T1000 (cell line): ENCODE measurements at regions not wholly inside any gene's neighbourhood (a gene's known extent, or its start where the extent isn't known, plus 50 kb on each side); places are given as distances from the start of the nearest gene placed in this dataset.

Experiments used
- DNase-seq: peaks from one replicate; lab custom pipeline; 2025; ENCODE audit warnings: mixed read lengths; lab: John Stamatoyannopoulos, UW

DNA sequence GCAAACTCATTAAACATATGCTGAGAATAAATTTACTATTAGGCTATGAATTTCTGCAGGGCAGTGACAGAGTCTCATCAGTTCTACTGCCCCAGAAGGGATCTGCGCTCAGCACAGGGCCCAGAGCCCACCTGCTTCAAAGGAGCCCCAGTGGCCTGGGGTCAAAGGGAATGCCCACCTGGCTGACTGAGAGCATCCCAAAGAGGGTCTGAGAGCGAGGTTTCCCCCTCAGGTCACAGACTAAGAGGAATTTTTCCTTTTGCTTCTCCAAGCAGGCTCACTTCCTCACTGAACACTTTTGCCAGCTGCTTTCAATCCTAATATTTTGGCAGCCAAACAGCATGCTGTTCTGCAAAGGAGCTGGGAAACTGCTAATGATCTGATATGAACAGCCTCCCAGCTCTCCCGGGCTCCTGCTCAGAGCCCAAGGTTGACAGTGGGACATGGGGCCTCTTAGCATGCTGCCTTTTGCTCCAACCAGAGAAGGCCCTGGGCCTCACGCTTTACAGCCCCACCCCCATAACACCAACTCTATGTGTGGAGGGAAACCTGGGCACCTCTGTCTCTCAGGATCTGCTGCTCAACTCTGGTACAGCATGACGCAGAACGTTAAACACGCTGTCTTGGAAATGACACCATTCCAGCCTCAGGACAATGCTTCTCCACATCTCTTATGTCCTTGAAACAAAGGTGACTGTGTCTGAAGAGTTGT is 70.7 kb upstream of the SYT6 start:
- DNase-seq = no peak

DNA sequence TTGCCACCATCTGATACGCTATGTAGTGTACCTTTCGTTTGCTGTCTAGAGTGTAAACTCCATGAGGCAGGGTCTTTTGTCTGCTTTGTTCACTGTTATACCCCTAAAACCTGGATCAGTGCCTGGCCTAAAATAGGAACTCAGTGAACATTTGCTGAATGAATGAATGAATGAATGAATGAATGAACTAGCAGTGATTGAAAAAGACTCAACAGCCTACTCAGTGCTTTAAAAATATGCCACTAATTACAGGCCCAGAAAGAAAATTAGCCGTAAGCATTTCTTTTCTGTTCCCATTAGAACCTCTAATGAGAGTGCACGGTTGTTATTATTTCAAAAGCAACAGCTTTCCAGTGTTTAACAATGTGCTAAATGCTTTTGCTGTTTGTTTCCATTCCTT is 69.3 kb upstream of the SYT6 start:
- no peak for DNase-seq

DNA sequence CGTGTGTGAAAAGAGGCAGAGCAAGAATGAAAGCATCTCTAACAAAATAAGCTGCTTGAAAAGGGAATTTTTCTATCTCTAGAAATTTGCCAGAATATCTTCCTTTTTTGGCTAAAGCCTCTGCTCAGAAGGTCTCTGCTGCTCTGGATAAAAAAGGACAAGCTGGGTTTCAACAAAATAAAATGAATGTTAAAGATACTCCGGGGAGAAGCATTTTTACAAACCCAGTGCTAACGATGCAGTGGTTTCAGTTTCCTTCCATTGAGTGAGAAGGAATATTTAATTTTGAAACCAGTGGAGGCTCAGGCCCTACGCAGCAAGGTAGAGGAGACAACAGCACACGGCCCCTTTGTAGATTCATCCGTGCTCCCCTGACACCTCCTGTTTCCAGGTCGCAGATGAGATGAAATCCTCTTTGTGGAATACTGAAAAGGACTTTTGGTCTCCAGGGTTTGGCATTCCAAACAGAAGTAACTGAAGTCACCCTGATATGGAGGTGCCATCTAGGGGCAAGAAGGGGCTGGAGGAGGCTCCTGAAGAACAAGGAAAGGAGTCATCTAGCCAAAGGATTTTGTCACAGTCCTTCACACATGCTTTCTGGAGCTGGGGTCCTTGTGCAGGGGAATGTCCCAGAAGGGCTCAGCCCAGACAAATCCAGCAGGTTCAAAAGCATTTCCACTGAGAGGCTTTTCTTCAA is 65.7 kb upstream of the SYT6 start:
- no peak for DNase-seq

DNA sequence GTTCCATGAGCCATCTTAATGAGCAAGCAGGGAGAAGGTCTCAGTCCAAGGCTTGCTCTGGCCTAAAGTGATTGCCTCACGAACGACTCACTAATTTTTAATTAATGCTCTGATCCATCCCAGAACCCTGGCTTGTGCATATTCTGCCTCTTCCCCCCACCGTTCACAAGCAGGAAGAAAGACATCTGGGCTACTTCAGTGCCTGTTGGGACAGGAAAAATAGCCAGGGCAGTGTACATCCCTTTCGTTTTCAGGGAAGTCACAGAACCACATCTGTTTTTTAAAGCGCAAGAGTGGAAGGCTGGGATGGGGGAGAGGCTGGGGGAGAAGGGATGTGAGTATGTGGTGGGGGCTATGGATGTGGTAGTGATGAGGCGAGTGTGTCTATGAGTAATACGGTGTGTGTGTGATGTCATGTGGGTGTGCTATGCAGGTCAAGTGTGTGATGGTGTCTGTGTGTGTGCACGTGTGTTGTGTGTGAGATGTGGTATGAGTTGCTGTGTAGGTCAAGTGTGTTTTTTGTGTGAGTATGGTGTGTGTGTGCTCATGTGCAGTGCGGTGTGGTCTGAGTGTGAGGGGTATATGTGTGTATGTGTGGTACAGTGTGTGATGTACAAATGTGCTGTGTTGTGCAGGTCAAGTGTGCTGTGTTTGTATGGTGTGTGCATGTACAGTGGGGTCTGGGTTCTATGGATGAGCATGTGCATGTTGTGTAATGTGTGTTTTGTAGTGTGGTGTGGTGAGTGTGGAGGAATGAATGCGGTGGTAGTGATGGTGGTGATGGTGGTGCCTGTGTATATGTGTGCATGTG is 64.9 kb upstream of the SYT6 start:
- no peak for DNase-seq

DNA sequence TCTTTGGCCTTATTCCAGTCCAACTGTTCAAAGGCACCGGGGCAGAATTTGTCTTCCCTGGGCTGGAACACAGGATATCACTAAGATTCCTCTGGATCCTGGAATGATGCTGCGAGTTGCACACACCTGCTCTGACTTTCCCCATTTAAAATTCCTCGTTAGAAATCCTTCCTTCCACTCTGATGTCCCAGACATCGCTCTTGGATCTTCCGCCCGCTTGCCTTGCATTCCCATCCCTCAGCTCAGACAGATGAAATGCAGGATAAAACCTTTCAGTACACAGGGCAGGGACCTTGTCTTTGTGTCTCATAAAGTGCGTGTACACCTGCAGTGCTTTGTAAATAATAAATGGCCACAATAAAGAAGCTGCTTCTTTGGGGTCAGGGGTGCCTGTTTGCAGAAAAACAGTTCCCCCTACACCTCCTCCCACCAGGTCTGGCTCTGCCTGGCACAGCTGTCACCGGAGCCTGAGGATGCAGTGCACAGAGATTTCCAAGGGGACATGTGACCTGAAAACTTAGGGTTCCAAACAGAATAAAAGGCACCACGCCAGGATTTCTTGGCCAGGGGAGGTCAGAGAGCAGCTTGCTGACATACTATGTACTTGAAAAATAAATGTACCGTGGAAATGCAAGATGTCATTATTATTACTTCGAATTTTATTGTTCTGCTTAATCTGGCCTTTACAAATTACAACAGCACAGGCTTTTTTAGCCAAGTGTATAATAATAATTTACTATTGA is 62.9 kb upstream of the SYT6 start:
- DNase-seq = no peak

DNA sequence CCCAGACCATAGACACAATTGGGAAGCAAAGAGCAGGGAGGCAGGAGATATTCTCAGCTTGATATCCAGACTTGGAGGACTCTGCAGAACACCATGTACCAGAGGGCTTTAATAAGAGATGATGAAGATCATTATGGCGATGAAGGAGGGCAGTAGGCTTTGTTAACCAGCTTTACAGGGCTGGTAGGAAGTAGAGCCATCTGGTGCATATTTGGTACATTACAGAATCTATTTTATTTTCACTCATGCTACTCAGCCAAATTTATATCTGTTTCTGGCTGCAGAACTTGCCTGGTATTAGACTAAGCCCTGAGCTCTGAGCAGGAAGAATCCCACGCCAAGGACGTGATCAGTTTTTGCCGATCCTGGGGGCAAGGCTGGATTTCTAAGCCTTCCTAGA is 61.8 kb upstream of the SYT6 start:
- no peak for DNase-seq

DNA sequence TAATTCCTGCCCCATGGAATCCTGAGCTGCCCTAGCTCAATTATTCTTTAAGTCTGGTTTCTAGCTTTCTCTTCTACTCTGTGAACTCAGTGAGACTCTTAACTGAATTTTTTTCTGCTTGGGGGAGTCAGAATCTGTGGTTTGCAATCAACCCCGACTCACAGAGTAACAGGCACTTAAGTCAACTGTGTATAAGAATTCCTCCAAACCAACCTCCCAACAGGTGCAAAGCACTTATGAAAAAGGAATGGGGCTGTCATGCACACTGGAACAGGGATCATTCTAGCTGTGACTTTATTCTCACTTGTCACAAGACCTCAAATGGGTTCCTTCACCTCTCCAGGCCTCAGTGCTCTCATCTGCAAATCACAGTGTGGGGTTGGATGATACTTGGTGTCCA is 60.3 kb upstream of the SYT6 start:
- DNase-seq = no peak

DNA sequence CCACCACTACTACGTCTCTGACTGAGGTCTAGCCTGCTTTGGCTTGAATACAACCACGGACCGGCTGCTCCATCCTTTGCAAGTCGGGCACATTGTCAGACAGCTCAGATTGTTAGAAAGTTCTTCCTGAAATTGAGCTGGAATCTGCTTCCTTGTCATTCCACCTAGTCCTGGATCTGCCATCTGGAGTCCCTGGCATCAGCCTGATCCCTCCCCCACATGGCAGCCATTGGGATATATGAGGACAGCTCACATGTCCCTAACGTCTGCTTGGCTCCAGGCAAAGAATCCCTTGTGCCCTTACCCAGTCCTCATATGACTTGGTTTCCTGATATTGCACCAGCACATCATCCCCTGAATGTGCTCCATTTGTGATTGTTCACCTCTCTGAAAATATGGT is 56.3 kb upstream of the SYT6 start:
- no peak for DNase-seq

DNA sequence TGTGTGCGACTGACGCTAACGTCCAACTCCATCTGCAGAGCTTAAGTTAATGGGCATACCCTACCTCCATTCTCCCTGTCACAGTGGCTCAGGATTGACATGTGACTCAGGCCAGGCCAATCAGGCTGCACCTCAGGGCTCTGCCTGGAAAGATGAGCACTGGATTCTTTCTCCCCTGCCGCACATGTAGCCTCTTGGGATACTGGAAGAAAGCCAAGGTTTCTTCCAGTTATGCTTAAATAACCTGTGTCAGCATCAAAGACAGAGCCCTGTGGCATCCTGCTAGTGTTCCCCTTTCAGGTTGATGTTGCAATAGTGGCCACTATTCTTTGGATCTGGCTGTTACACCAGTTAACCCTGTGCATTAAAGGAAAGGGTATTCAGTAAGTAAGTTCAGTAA is 55.0 kb upstream of the SYT6 start:
- DNase-seq = no peak

DNA sequence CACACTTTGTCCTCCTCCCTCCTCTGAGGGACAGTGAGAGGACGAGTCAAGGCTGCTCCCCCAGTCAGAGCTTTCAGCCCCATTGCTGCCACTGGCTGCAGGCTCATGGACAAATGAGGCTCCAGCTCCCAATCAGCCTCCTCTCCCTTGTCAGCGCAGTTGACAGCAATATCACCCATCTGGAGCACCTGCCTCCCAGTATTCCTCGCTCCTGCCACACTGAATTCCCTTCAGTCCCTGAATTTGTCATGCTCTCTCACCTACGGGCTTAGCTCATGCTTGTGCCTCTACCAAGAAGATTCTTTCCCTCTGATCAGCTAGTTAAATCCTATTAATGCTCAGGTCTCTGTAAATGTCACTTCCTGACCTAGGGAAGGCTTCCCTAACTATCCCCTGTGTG is 54.4 kb upstream of the SYT6 start:
- DNase-seq = no peak

DNA sequence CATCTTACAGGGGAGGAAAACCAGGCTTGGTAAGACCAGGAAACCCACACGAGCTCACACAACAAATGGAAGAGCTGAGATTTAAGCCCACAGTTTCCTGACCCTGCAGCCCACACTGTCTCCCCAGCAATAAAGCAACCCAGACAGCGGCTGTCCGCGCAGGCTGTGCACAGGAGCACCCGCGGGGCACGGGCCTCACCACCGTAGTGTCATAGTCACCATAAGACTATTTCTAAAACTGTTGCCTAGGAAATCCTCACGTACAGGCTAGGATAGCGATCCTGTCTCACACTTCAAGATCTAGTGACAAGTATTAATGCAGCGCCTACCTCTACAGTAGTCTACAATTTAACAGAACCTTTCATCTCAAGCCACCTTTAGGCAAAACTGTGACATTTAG is 54.0 kb upstream of the SYT6 start:
- no peak for DNase-seq

DNA sequence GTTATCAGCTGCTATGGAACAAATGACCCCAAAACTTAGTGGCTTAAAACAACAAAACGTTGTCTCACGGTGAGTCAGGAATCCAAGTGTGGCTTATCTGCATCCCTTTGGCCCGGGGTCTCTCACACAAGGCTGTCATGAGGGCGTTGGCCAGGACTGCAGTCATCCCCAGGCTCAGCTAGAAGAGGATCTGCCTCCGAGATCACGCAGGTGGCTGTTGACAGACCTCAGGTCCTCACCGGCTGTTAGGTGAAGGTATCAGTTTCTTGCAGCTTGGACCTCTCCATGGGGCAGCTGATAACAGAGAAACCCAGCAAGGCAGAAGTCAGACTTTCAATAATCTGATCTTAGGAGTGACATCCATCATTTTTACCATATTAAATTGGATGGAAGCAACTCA is 52.7 kb upstream of the SYT6 start:
- no peak for DNase-seq

DNA sequence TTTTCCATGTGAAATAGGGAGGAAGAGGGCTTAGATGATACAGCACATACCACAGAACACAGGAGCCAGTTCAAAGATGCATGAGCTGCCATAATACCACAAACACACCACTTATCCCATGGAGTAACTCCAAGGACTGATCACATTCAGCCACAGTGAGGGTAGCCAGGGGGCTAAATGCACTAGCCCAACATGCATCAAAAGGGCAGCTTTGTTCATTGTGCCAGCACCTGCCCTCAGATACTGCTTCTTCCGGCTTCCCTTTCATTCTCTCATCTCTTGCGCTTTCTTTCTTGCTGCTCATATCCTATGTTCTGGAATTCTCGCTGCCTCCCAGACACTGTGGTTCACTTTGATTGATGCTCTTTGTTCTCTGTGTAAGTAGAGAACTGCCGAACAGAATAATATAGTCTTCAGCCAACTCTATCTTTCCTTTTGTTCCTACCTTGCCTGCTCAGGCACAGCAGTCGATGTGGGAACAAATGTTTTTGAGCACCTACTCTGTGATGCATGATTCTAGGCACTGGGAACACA is 50.0 kb upstream of the SYT6 start:
- no peak for DNase-seq
